ENCODE measurements at regions not wholly inside any gene's neighbourhood (a gene's known extent, or its start where the extent isn't known, plus 50 kb on each side); places are given as distances from the start of the nearest gene placed in this dataset.

GRCh38 chr2:149727927-149728326, 140.4 kb upstream of the MMADHC start:
- Histone ChIP-seq H3K27me3 (ENCODE audit: insufficient read depth, low read length) (no peaks in the 10 kb centered on the region), H3K27ac (ENCODE audit: low read depth, low read length) (no peak overlapping the region), H3K36me3 (ENCODE audit: insufficient read depth, low read length) (no peaks in the 10 kb centered on the region), H3K4me3 (ENCODE audit: low read depth, low read length) (no peak overlapping the region), H2AFZ (ENCODE audit: low read length, unreplicated experiment) (no peak overlapping the region), H3K4me1 (ENCODE audit: control insufficient read depth, insufficient read depth, low read length, unreplicated experiment) (peaks cover 15% of the 10 kb centered on the region), H3K79me2 (ENCODE audit: control insufficient read depth, insufficient read depth, low read length, unreplicated experiment) (no peaks in the 10 kb centered on the region)

GRCh38 chr2:149725234-149725633, 137.7 kb upstream of the MMADHC start:
- H3K36me3 ChIP-seq (ENCODE audit: insufficient read depth, low read length) = no peaks in the 10 kb centered on the region
- no peaks in the 10 kb centered on the region for H3K27me3 ChIP-seq (ENCODE audit: insufficient read depth, low read length)
- H3K4me1 ChIP-seq (ENCODE audit: control insufficient read depth, insufficient read depth, low read length, unreplicated experiment) = no peaks in the 10 kb centered on the region
- H3K79me2 ChIP-seq (ENCODE audit: control insufficient read depth, insufficient read depth, low read length, unreplicated experiment) = no peaks in the 10 kb centered on the region
- H2AFZ ChIP-seq (ENCODE audit: low read length, unreplicated experiment) = no peak overlapping the region
- no peak overlapping the region for H3K27ac ChIP-seq (ENCODE audit: low read depth, low read length)
- H3K4me3 ChIP-seq (ENCODE audit: low read depth, low read length) = no peak overlapping the region

DNA sequence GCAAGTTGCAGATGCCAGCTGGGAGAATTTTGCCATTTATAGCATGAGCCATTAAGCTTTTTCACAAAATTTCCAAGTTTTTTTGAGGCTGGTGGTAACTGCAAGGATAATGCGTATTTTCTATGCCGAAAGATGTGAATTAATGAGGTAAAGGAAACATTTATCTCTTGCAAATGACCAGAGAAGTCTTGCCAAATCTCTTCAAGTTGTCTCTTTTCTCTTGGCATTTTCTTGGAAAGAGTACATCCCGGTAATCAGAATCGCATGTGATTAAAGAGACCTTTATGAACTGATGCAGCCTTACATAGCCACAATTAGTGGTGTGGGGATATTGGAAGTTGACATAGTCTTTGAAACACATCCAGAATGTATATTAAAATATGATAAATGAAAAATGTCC, 136.5 kb upstream of the MMADHC start:
- no peaks in the 10 kb centered on the region for H3K4me1 ChIP-seq (ENCODE audit: control insufficient read depth, insufficient read depth, low read length, unreplicated experiment)
- H2AFZ ChIP-seq (ENCODE audit: low read length, unreplicated experiment) = no peak overlapping the region
- no peak overlapping the region for H3K27ac ChIP-seq (ENCODE audit: low read depth, low read length)
- no peaks in the 10 kb centered on the region for H3K36me3 ChIP-seq (ENCODE audit: insufficient read depth, low read length)
- no peaks in the 10 kb centered on the region for H3K79me2 ChIP-seq (ENCODE audit: control insufficient read depth, insufficient read depth, low read length, unreplicated experiment)
- H3K27me3 ChIP-seq (ENCODE audit: insufficient read depth, low read length) = no peaks in the 10 kb centered on the region
- H3K4me3 ChIP-seq (ENCODE audit: low read depth, low read length) = no peak overlapping the region

DNA sequence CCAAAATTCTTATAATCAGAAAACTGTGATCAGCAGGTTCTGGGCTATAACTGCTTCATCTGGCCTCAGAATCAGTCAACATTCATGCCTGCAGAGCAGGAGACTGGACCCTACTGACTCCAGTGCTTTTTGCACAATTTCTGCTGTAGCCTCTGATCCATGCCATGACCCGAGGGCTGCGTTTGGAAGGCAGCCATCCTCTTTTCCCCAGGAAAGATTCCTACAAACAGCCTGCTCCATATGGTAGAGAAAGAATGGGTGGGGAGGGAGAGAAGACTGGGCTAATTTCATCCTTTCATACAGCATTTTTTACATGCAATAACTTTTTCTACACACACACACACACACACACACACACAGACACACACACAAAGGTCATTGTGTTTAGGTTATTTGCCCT, 133.0 kb upstream of the MMADHC start:
- H3K27ac ChIP-seq (ENCODE audit: low read depth, low read length) = no peak overlapping the region
- H3K36me3 ChIP-seq (ENCODE audit: insufficient read depth, low read length) = no peaks in the 10 kb centered on the region
- H2AFZ ChIP-seq (ENCODE audit: low read length, unreplicated experiment) = no peak overlapping the region
- H3K79me2 ChIP-seq (ENCODE audit: control insufficient read depth, insufficient read depth, low read length, unreplicated experiment) = no peaks in the 10 kb centered on the region
- no peak overlapping the region for H3K4me3 ChIP-seq (ENCODE audit: low read depth, low read length)
- H3K27me3 ChIP-seq (ENCODE audit: insufficient read depth, low read length) = no peaks in the 10 kb centered on the region
- no peaks in the 10 kb centered on the region for H3K4me1 ChIP-seq (ENCODE audit: control insufficient read depth, insufficient read depth, low read length, unreplicated experiment)

GRCh38 chr2:149719695-149720094, 132.1 kb upstream of the MMADHC start:
- H3K27ac ChIP-seq (ENCODE audit: low read depth, low read length) = no peak overlapping the region
- H3K36me3 ChIP-seq (ENCODE audit: insufficient read depth, low read length) = no peaks in the 10 kb centered on the region
- H2AFZ ChIP-seq (ENCODE audit: low read length, unreplicated experiment) = no peak overlapping the region
- H3K79me2 ChIP-seq (ENCODE audit: control insufficient read depth, insufficient read depth, low read length, unreplicated experiment) = no peaks in the 10 kb centered on the region
- no peaks in the 10 kb centered on the region for H3K27me3 ChIP-seq (ENCODE audit: insufficient read depth, low read length)
- H3K4me1 ChIP-seq (ENCODE audit: control insufficient read depth, insufficient read depth, low read length, unreplicated experiment) = no peaks in the 10 kb centered on the region
- no peak overlapping the region for H3K4me3 ChIP-seq (ENCODE audit: low read depth, low read length)

- H3K36me3 ChIP-seq (ENCODE audit: insufficient read depth, low read length) = no peaks in the 10 kb centered on the region
- no peak overlapping the region for H2AFZ ChIP-seq (ENCODE audit: low read length, unreplicated experiment)
- H3K79me2 ChIP-seq (ENCODE audit: control insufficient read depth, insufficient read depth, low read length, unreplicated experiment) = no peaks in the 10 kb centered on the region
Observed at GRCh38 chr2:149716687-149717086, 129.1 kb upstream of the MMADHC start.

GRCh38 chr2:149715894-149716293, 128.3 kb upstream of the MMADHC start:
- H3K4me3 ChIP-seq (ENCODE audit: low read depth, low read length) = no peak overlapping the region
- H3K4me1 ChIP-seq (ENCODE audit: control insufficient read depth, insufficient read depth, low read length, unreplicated experiment) = no peaks in the 10 kb centered on the region
- H3K36me3 ChIP-seq (ENCODE audit: insufficient read depth, low read length) = no peaks in the 10 kb centered on the region
- H3K27ac ChIP-seq (ENCODE audit: low read depth, low read length) = no peak overlapping the region
- H3K27me3 ChIP-seq (ENCODE audit: insufficient read depth, low read length) = no peaks in the 10 kb centered on the region
- H2AFZ ChIP-seq (ENCODE audit: low read length, unreplicated experiment) = no peak overlapping the region
- no peaks in the 10 kb centered on the region for H3K79me2 ChIP-seq (ENCODE audit: control insufficient read depth, insufficient read depth, low read length, unreplicated experiment)

More at GRCh38 chr2:149716687-149717086, 129.1 kb upstream of the MMADHC start:
- Histone ChIP-seq H3K27ac (ENCODE audit: low read depth, low read length) (no peak overlapping the region), H3K4me3 (ENCODE audit: low read depth, low read length) (no peak overlapping the region), H3K4me1 (ENCODE audit: control insufficient read depth, insufficient read depth, low read length, unreplicated experiment) (no peaks in the 10 kb centered on the region), H3K27me3 (ENCODE audit: insufficient read depth, low read length) (no peaks in the 10 kb centered on the region)

- no peaks in the 10 kb centered on the region for H3K27me3 ChIP-seq (ENCODE audit: insufficient read depth, low read length)
- no peaks in the 10 kb centered on the region for H3K79me2 ChIP-seq (ENCODE audit: control insufficient read depth, insufficient read depth, low read length, unreplicated experiment)
- no peaks in the 10 kb centered on the region for H3K4me1 ChIP-seq (ENCODE audit: control insufficient read depth, insufficient read depth, low read length, unreplicated experiment)
- no peak overlapping the region for H3K27ac ChIP-seq (ENCODE audit: low read depth, low read length)
- no peaks in the 10 kb centered on the region for H3K36me3 ChIP-seq (ENCODE audit: insufficient read depth, low read length)
- H3K4me3 ChIP-seq (ENCODE audit: low read depth, low read length) = no peak overlapping the region
- H2AFZ ChIP-seq (ENCODE audit: low read length, unreplicated experiment) = no peak overlapping the region
Observed at GRCh38 chr2:149715005-149715592, 127.5 kb upstream of the MMADHC start.

DNA sequence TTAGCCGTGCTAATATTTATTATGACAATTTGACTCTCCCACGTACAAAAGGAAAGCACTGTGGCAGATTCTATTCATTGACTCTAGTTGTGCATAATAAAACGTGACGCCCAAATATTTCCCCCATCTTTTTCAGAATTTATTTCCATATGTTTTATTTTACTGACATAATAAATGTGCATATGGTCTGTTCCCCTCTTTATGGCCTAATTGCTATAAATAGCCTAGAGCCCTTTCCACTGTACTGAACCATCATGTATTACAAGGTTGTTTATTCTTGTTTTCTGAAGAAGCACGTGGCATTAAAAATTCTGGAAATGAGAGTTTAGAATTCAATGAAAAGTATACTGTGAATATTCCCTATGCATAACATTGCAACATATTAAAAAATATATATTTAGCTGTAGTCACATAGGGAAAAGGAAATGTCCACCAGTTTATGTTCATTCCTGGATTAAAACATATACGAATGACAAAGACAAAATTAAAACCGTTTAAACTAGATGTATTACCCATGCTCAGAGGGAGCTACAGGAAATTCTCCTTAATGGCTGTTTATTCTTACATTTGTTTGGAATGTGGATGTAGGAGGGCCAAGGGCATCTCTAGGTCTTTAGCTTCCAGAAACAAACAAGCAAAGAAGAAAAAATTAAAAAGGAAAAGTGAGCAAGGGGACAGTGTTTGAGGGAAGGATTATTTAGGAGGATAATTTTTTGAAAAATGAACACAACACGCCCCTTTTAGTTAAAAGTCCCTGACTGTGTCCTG, 122.1 kb upstream of the MMADHC start:
- no peaks in the 10 kb centered on the region for H3K4me1 ChIP-seq (ENCODE audit: control insufficient read depth, insufficient read depth, low read length, unreplicated experiment)
- H2AFZ ChIP-seq (ENCODE audit: low read length, unreplicated experiment) = no peak overlapping the region
- no peaks in the 10 kb centered on the region for H3K27me3 ChIP-seq (ENCODE audit: insufficient read depth, low read length)
- no peaks in the 10 kb centered on the region for H3K36me3 ChIP-seq (ENCODE audit: insufficient read depth, low read length)
- H3K79me2 ChIP-seq (ENCODE audit: control insufficient read depth, insufficient read depth, low read length, unreplicated experiment) = no peaks in the 10 kb centered on the region
- no peak overlapping the region for H3K27ac ChIP-seq (ENCODE audit: low read depth, low read length)
- no peak overlapping the region for H3K4me3 ChIP-seq (ENCODE audit: low read depth, low read length)

GRCh38 chr2:149703281-149703680, 115.7 kb upstream of the MMADHC start:
- H3K27ac ChIP-seq (ENCODE audit: low read depth, low read length) = no peak overlapping the region
- no peaks in the 10 kb centered on the region for H3K27me3 ChIP-seq (ENCODE audit: insufficient read depth, low read length)
- H3K4me3 ChIP-seq (ENCODE audit: low read depth, low read length) = no peak overlapping the region
- no peaks in the 10 kb centered on the region for H3K79me2 ChIP-seq (ENCODE audit: control insufficient read depth, insufficient read depth, low read length, unreplicated experiment)
- H3K4me1 ChIP-seq (ENCODE audit: control insufficient read depth, insufficient read depth, low read length, unreplicated experiment) = no peaks in the 10 kb centered on the region
- H2AFZ ChIP-seq (ENCODE audit: low read length, unreplicated experiment) = no peak overlapping the region
- no peaks in the 10 kb centered on the region for H3K36me3 ChIP-seq (ENCODE audit: insufficient read depth, low read length)

DNA sequence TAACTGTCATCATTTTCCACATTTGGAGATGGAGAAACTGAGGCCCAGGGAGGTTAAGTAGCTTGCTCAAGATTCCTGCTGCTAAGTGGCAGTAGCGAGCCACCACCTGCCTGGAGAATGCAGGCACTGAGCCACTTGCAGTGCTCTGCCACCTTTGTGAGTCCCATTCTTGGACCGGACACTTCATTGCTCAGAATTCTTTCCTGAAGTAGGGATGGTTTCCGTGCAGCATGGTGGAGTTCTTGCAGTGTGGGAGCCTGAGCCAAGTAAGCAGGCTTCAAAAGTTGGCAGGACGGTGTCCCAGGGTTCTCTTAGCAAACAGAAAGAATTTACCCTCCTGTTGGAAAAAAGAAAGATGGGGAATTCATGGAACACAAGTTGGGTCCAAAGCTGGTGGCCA, 115.0 kb upstream of the MMADHC start:
- no peak overlapping the region for H3K4me3 ChIP-seq (ENCODE audit: low read depth, low read length)
- H3K36me3 ChIP-seq (ENCODE audit: insufficient read depth, low read length) = no peaks in the 10 kb centered on the region
- H3K27me3 ChIP-seq (ENCODE audit: insufficient read depth, low read length) = no peaks in the 10 kb centered on the region
- H2AFZ ChIP-seq (ENCODE audit: low read length, unreplicated experiment) = no peak overlapping the region
- H3K27ac ChIP-seq (ENCODE audit: low read depth, low read length) = no peak overlapping the region
- no peaks in the 10 kb centered on the region for H3K4me1 ChIP-seq (ENCODE audit: control insufficient read depth, insufficient read depth, low read length, unreplicated experiment)
- H3K79me2 ChIP-seq (ENCODE audit: control insufficient read depth, insufficient read depth, low read length, unreplicated experiment) = no peaks in the 10 kb centered on the region

Data from ACC112 (cell line).